OCI-LY7 (cell line): ENCODE measurements at regions not wholly inside any gene's neighbourhood (a gene's known extent, or its start where the extent isn't known, plus 50 kb on each side); places are given as distances from the start of the nearest gene placed in this dataset.

Source experiments
- EZH2phosphoT487 ChIP-seq: fragments of 200-600 bp; sonication (generic); IDR thresholded peaks from 2 replicates; pipeline ENCODE4 v1.6.1; 2018; ENCODE audit warnings: low read depth, borderline replicate concordance, mild to moderate bottlenecking, mixed run types, antibody characterized with exemption, low read length, moderate library complexity, mixed read lengths
- TF ChIP-seq, protein P1 (sequence below): fragments of 200-600 bp; sonication (generic); conservative IDR thresholded peaks from 2 replicates; pipeline ENCODE4 v1.5.1; 2014; ENCODE audit warnings: mild to moderate bottlenecking, antibody characterized with exemption, low read length, moderate library complexity, mixed read lengths

DNA sequence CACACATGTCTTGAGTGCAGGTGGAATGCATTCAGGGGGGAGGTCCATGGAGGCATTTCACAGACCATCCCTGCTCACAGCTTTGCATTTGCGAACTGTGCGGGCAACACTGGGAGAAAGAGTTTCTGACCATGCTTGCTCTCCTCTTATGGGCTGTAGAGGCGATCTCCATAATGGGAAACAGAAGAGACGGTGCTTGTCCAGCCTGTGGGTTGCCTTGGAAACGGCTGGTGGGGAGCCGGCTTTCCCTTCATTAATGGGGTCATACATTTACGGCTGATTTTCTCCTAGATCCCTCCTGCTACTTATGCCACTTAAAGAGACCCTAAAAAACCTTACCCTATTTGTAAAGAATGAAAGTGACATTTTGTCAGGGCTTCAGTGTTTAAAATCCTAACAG, 147.4 kb downstream of the SOX11 start:
- TF ChIP-seq, protein P1, sequence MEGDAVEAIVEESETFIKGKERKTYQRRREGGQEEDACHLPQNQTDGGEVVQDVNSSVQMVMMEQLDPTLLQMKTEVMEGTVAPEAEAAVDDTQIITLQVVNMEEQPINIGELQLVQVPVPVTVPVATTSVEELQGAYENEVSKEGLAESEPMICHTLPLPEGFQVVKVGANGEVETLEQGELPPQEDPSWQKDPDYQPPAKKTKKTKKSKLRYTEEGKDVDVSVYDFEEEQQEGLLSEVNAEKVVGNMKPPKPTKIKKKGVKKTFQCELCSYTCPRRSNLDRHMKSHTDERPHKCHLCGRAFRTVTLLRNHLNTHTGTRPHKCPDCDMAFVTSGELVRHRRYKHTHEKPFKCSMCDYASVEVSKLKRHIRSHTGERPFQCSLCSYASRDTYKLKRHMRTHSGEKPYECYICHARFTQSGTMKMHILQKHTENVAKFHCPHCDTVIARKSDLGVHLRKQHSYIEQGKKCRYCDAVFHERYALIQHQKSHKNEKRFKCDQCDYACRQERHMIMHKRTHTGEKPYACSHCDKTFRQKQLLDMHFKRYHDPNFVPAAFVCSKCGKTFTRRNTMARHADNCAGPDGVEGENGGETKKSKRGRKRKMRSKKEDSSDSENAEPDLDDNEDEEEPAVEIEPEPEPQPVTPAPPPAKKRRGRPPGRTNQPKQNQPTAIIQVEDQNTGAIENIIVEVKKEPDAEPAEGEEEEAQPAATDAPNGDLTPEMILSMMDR, result no peak
- TF ChIP-seq EZH2phosphoT487, result no peak
